Activated CD4-positive, alpha-beta memory T cell treated with anti-CD3 and anti-CD28 coated beads, Interleukin-2, amount 10 ng/mL, durations not matched to agents 7 days and 5 days (primary cell): ENCODE measurements at regions not wholly inside any gene's neighbourhood (a gene's known extent, or its start where the extent isn't known, plus 50 kb on each side); places are given as distances from the start of the nearest gene placed in this dataset.

Experiments used
- CTCF ChIA-PET: fragments of 350-600 bp; sonication (Branson Sonifier 250); formaldehyde crosslinking; loops from one replicate; lab custom pipeline; 2021; ENCODE audit warnings: antibody characterized with exemption, inconsistent platforms; lab: Charles Lee
- POLR2A ChIA-PET: fragments of 350-600 bp; sonication (Branson Sonifier 250); formaldehyde crosslinking; loops from one replicate; lab custom pipeline; 2021; ENCODE audit warnings: antibody characterized with exemption; lab: Charles Lee
- DNase-seq: peaks from one replicate; pipeline ENCODE4 v3.0.0-alpha.2; 2020
- H3K27ac Mint-ChIP-seq: one replicate; pipeline ENCODE4 v1.8.0; 2021; ENCODE audit warnings: mild to moderate bottlenecking, mixed read lengths
- H3K27me3 Mint-ChIP-seq: one replicate; pipeline ENCODE4 v1.8.0; 2021; ENCODE audit warnings: mixed read lengths
- H3K36me3 Mint-ChIP-seq: one replicate; pipeline ENCODE4 v1.8.0; 2021; ENCODE audit warnings: low read depth, mixed read lengths
- H3K4me1 Mint-ChIP-seq: one replicate; pipeline ENCODE4 v1.8.0; 2021; ENCODE audit warnings: mixed read lengths
- H3K4me3 Mint-ChIP-seq: one replicate; pipeline ENCODE4 v1.8.0; 2021; ENCODE audit warnings: mild to moderate bottlenecking, mixed read lengths
- H3K9me3 Mint-ChIP-seq: one replicate; pipeline ENCODE4 v1.8.0; 2021; ENCODE audit warnings: mixed read lengths

DNA sequence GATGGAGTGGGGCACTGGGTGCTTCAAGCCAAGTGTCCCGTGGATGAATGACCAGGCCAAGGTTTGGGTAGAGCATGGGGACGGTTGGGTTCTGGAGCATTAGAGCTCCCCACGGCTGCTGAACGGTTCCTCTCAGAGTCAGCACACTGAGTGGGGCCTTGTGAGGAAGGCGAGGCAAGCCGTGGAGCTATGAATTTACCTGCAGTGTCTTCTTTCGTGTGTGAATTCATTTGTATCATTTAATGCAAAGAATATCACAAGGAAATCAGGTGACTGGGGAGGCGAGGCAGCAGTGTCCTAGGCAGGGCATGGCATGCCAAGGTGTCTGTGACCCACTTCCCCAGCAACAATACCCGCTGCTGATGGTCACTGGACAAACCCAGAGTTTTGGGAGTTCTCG is 343.5 kb upstream of the B3GAT1 start:
- no peaks in the 10 kb centered on the region for H3K9me3 Mint-ChIP-seq
- H3K27me3 Mint-ChIP-seq: peaks cover 2% of the 10 kb centered on the region
- DNase-seq: no peak
- ChIA-PET CTCF (no interaction called here), POLR2A (no interaction called here)
- H3K36me3 Mint-ChIP-seq: no peaks in the 10 kb centered on the region
- H3K27ac Mint-ChIP-seq: no peak overlapping the region
- no peak overlapping the region for H3K4me3 Mint-ChIP-seq
- no peaks in the 10 kb centered on the region for H3K4me1 Mint-ChIP-seq

DNA sequence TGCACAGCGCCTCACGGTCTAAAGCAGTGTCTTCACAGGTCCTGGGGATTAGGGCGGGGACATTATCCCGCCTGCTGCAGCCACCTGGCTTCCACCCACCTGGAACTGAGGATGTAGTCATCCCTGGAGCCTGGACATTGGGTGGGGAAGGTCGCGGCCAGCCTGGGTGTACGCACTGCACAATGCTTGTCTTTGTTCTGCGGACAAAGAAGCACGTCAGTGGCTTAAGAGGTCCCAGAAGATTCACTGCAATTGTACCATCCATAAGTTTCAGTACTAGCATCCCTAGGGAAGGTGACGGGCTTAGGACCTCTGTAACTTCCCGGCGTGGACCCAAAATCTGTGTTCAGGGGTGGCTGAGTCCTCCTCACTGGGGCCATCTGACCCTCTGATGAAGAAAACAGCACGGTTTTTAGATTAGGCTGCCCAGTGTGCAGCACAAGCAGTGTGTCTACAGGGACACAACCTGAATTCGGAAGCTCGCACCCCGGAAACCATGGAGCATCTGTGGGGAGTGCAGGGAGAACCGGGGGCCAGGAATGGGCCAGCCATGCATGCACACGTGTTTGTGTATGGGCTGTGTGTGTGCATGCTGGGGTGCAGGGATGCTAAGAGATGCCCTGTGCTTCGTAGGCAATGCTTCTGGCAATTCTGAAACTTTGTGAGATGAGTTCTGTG is 342.6 kb upstream of the B3GAT1 start:
- peaks cover 2% of the 10 kb centered on the region for H3K27me3 Mint-ChIP-seq
- H3K4me1 Mint-ChIP-seq: no peaks in the 10 kb centered on the region
- H3K4me3 Mint-ChIP-seq: no peak overlapping the region
- ChIA-PET CTCF (no interaction called here), POLR2A (no interaction called here)
- H3K36me3 Mint-ChIP-seq: no peaks in the 10 kb centered on the region
- DNase-seq: no peak
- H3K27ac Mint-ChIP-seq: no peak overlapping the region
- no peaks in the 10 kb centered on the region for H3K9me3 Mint-ChIP-seq

DNA sequence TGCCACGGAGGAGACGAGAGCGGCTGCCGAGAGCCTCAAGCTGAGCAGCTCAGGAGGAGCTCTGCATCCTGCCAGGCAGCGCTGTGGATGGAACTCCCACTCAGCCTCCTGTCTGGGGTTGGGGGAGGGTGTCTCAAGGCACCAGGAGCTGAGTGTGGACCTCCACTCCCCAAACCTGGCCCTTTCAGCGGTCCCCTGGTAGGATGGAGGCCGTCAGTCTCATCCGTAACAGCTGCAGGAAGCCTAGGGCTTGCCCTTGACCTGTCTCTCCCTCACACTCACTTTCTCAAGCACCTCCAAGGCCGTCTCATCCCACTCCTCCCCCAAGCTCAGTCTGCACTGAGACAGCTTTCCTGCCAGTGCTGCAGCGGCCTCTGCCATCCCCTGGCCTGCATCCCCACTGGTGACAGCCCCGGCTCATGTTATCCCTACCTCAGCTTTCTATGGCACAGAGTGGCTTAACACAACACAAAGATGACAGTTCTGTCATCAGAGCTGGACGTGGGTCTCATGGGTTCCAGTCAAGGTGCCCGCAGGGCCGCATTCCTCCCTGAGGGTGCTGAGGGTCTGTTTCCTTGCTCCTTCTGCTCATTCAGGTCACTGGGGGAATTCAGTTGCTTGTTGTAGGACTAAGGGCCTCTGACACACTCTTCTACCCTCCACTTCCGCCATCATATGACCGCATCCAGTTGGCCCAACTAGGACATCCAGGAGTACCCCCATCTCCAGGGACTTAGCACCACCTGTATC is 341.9 kb upstream of the B3GAT1 start:
- CTCF ChIA-PET: no interaction called here
- POLR2A ChIA-PET: no interaction called here
- no peaks in the 10 kb centered on the region for H3K4me1 Mint-ChIP-seq
- DNase-seq: no peak
- H3K27ac Mint-ChIP-seq: no peak overlapping the region
- no peaks in the 10 kb centered on the region for H3K9me3 Mint-ChIP-seq
- H3K4me3 Mint-ChIP-seq: no peak overlapping the region
- no peaks in the 10 kb centered on the region for H3K36me3 Mint-ChIP-seq
- H3K27me3 Mint-ChIP-seq: peaks cover 2% of the 10 kb centered on the region

DNA sequence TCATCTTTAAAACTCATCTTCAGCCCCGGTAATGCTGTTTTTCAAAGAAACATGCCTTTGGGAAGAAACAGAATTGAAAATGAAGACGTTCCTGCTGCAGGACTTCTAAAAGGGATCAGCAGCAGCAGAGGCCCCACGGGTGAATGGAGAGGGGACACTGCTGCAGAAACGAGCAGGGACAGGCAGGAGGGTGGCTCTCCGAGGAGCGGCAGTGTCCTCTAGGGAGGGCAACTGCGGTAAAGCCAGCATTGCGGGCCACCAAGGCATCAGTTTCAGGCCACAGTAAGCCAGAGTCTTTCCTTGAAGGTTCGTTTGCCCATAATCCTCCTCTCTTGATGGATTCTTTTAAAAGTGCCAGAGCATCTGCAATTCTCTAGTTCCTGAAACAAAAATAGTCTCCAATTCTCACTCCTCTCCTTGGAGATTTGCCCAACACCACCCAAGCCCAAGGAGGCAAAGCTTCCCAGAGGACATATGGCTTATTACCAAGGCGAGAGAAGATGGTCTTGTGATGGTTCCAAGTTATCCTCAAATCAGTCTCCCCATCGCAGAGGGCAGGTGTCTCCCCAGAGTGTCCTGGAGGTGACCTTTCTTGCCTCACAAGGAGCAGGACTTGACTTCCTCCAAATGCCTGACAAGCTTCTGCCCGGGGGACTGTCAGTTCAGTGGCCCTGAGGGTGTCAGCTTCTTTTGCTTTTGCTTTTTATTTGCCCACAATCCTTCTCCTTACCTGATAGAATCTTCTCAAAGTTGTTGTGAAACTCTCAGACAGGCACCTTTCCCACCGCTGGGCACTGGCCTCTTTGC is 341.1 kb upstream of the B3GAT1 start:
- H3K9me3 Mint-ChIP-seq: no peaks in the 10 kb centered on the region
- no peak overlapping the region for H3K27ac Mint-ChIP-seq
- peaks cover 2% of the 10 kb centered on the region for H3K27me3 Mint-ChIP-seq
- H3K4me1 Mint-ChIP-seq: no peaks in the 10 kb centered on the region
- no peak for DNase-seq
- H3K36me3 Mint-ChIP-seq: no peaks in the 10 kb centered on the region
- POLR2A ChIA-PET: no interaction called here
- CTCF ChIA-PET: no interaction called here
- no peak overlapping the region for H3K4me3 Mint-ChIP-seq

DNA sequence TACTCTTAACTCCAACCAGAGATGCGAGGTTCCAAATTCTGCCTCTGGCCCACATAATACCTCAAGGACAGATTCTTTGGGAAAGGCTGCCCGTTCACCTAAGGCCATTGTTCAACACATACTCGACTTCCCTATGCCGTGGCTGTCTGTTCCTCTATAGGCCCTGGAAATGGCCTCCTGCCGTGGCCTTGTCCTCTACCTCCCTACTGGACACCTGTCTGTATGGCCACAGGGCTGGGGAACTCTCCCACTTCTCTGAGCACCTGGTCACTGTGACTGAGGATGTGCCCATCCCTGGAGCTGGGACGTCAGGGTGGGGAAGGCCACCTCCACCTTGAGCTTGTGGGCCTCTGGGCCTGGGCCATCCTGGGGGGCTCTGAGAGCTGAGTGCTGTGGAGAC is 340.5 kb upstream of the B3GAT1 start:
- Mint-ChIP-seq H3K27me3 (peaks cover 2% of the 10 kb centered on the region), H3K4me3 (no peak overlapping the region), H3K27ac (no peak overlapping the region), H3K9me3 (no peaks in the 10 kb centered on the region), H3K4me1 (no peaks in the 10 kb centered on the region), H3K36me3 (no peaks in the 10 kb centered on the region)
- ChIA-PET CTCF (no interaction called here), POLR2A (no interaction called here)
- DNase-seq: no peak

DNA sequence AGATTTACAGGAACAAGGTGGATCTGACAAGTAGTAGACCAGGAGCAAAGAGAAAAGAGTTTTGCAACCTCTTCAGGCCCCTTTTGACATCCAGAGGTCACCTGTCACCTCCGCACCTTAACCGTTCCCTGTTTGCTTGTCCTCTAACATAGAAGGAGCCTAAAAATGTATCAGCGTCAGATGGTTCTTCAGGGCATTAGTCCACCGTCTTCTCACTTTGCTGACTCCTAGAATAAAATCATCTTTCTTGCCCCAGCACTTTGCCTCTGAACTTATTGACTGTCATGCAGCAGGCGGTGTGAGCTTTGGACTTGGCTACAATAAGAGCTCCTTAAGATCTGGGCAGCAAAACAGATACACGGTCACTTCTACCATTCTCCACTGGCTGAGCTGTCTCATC is 339.7 kb upstream of the B3GAT1 start:
- Mint-ChIP-seq H3K27ac (no peak overlapping the region), H3K36me3 (no peaks in the 10 kb centered on the region), H3K4me3 (no peak overlapping the region), H3K27me3 (peaks cover 2% of the 10 kb centered on the region), H3K9me3 (no peaks in the 10 kb centered on the region), H3K4me1 (no peaks in the 10 kb centered on the region)
- CTCF ChIA-PET: no interaction called here
- POLR2A ChIA-PET: no interaction called here
- no peak for DNase-seq

DNA sequence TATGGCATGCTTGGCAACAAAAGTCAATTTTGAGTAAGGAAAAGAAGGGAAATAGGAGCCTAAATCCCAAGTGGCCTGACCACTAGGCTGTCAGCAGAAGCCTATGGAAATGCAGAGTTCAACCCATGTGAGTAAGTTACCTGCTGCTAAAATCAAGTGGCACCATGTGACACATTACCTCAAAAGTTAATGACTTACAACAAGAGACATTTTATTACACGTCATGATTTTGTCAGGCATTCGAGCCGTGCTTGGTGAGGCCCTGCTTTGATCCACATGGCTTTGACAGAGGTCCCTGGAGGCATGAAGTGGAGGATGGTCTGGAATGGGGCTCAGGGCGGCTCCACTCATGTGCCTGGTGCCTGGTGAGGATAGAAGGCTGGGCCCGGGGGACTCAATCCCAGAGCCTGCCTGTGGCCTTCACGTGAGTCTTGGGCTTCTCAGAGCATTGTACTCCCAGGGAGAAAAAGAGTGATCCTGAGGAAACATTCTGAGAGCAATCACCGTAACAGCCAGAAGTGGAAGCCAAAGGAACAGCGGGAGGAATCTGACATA is 339.1 kb upstream of the B3GAT1 start:
- ChIA-PET CTCF (no interaction called here), POLR2A (no interaction called here)
- peaks cover 2% of the 10 kb centered on the region for H3K27me3 Mint-ChIP-seq

DNA sequence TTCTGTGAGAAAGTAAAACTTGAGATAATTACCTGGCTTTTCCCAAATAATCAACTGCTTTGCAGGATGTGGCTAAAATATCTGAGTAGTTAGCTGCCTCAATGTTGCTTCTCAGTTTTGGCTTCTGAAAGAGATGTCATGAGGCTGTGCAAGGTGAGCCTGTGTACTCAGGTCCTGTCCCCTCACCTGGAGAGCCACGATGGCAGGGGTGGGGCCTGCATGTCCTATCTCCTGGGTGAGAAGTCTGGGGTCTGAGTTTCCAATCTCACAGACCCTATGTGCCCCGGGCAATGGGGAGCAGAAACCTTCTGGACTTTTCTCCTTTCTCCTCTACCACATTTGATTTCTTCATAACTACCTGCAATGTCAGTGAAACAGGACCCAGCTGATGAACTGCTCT is 338.6 kb upstream of the B3GAT1 start:
- ChIA-PET POLR2A (no interaction called here), CTCF (no interaction called here)
- DNase-seq: no peak
- no peak overlapping the region for H3K4me3 Mint-ChIP-seq
- peaks cover 2% of the 10 kb centered on the region for H3K27me3 Mint-ChIP-seq
- H3K4me1 Mint-ChIP-seq: no peaks in the 10 kb centered on the region
- no peaks in the 10 kb centered on the region for H3K9me3 Mint-ChIP-seq
- H3K27ac Mint-ChIP-seq: no peak overlapping the region
- H3K36me3 Mint-ChIP-seq: no peaks in the 10 kb centered on the region

More for the DNA sequence above, 339.1 kb upstream of the B3GAT1 start:
- DNase-seq: no peak
- H3K36me3 Mint-ChIP-seq: no peaks in the 10 kb centered on the region
- no peaks in the 10 kb centered on the region for H3K4me1 Mint-ChIP-seq
- no peaks in the 10 kb centered on the region for H3K9me3 Mint-ChIP-seq
- H3K4me3 Mint-ChIP-seq: no peak overlapping the region
- no peak overlapping the region for H3K27ac Mint-ChIP-seq

DNA sequence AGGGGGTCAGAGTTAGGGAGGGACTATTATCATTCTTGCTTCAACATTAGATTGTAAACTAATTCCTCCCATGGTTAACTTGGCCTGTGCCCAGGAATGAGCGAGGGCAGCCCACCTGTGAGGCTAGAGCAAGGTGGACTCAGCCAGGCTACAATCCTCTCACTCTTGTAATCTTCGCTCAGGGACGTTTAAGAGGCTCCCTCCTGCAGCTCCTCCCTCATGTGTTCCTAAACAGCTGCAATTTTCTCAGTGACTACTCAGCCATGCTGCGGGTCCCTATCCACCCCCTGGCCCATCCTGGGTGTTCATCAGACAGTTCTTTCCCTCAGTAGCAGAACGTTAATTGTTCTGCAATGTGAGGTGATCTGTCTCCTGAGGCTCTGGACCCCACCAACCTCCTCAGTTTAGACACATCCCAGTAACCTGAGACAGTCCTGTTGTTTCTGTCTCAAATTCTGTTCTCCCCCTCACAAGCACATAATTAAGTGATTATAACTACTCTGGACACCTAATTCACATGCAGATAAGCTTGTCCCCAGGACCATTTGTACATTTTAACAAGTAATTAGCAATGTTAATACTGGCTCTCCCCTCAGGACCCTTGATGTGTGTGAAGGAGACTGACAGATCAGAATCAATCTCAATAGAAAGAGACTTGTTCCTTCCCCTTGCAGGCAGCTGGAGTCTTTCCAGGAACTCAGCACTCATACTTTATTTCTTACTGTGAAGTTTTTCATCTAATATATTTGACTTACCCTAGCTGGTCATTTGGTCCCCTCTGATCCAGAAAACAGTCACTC is 337.2 kb upstream of the B3GAT1 start:
- H3K27ac Mint-ChIP-seq: no peak overlapping the region
- ChIA-PET CTCF (no interaction called here), POLR2A (no interaction called here)
- peaks cover 2% of the 10 kb centered on the region for H3K27me3 Mint-ChIP-seq
- no peak for DNase-seq
- H3K9me3 Mint-ChIP-seq: no peaks in the 10 kb centered on the region
- no peak overlapping the region for H3K4me3 Mint-ChIP-seq
- no peaks in the 10 kb centered on the region for H3K4me1 Mint-ChIP-seq
- no peaks in the 10 kb centered on the region for H3K36me3 Mint-ChIP-seq

DNA sequence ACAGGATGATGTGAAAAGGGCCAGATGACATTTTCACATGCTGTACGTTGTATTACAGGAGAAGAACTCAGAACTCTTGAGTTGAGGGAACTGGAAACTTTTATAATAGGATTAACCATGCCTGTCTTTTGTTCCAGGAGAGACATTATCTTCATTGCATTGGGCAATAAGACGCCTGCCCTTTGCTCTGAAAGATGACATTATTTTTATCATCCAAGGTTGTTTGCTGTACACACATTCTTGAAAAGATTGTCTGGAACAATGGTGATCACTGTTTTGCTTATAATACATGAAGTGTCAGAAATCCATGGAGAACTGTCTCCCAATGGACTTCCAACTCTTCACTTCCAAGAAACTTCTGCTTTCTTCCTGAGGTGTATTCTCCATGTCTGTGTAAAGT is 334.6 kb upstream of the B3GAT1 start:
- H3K4me3 Mint-ChIP-seq: no peak overlapping the region
- H3K36me3 Mint-ChIP-seq: no peaks in the 10 kb centered on the region
- no peaks in the 10 kb centered on the region for H3K9me3 Mint-ChIP-seq
- no peak overlapping the region for H3K27ac Mint-ChIP-seq
- CTCF ChIA-PET: no interaction called here
- DNase-seq: no peak
- H3K4me1 Mint-ChIP-seq: no peaks in the 10 kb centered on the region
- H3K27me3 Mint-ChIP-seq: peaks cover 2% of the 10 kb centered on the region
- POLR2A ChIA-PET: no interaction called here

DNA sequence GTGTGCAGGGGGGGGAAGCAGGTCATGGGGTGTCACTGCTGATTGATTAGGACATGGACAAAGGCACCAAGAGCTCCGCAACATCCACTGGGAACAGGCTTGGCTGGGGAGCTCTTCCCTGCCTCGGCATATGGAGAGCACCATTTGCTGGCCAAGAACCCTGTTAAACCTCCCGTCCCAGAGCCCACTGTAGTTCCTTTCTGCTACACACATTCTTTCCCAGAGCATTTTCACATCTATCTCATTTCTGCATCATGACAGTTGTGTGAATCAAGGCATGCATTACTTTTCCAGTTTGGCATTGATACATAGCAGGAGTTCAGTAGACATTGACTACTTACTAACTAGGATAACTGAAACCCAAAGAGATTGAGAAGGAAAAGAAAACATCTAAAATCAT is 333.4 kb upstream of the B3GAT1 start:
- Mint-ChIP-seq H3K9me3 (no peaks in the 10 kb centered on the region), H3K4me3 (no peak overlapping the region), H3K4me1 (no peaks in the 10 kb centered on the region), H3K27ac (no peak overlapping the region), H3K27me3 (no peaks in the 10 kb centered on the region), H3K36me3 (no peaks in the 10 kb centered on the region)
- DNase-seq: no peak
- CTCF ChIA-PET: no interaction called here
- POLR2A ChIA-PET: no interaction called here

DNA sequence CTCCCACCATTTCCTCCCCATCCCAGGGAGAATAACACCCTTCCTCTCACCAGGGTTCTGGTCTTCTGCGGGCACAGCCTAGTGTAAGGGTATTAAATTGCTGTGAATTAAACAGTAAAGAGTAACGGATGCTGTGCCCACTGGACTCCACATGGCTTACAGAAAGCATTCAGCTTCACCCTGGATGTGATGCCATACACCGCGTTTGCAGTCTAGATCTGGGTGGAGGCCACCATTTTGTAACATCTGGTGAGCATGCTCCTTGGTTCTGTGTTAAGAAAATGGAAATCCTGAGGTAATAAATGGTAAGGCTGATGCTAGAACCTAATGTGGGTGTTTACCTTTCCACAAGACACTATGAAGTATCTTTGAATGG is 331.8 kb upstream of the B3GAT1 start:
- ChIA-PET CTCF (no interaction called here), POLR2A (no interaction called here)
- no peaks in the 10 kb centered on the region for H3K27me3 Mint-ChIP-seq
- H3K9me3 Mint-ChIP-seq: no peaks in the 10 kb centered on the region
- no peak for DNase-seq
- no peak overlapping the region for H3K27ac Mint-ChIP-seq
- H3K4me3 Mint-ChIP-seq: no peak overlapping the region
- H3K4me1 Mint-ChIP-seq: no peaks in the 10 kb centered on the region
- no peaks in the 10 kb centered on the region for H3K36me3 Mint-ChIP-seq
